Panc1 (cell line): ENCODE measurements at regions not wholly inside any gene's neighbourhood (a gene's known extent, or its start where the extent isn't known, plus 50 kb on each side); places are given as distances from the start of the nearest gene placed in this dataset.

ENCODE experiments used
- ATAC-seq: fragments of 200-7000 bp; cut with Tn5 transposase; 2 replicates; pipeline ENCODE4 v1.9.1; 2020; ENCODE audit warnings: mild to moderate bottlenecking, moderate library complexity
- BruUV-seq: library from RNA; stranded (reverse); fragments of 400-500 nt; replicated peaks from 2 replicates; lab custom pipeline; 2021; lab: Mats Ljungman, UMichigan
- CTCF ChIA-PET: fragments of 300-600 bp; sonication (Branson Sonifier 250); formaldehyde crosslinking; loops from one replicate; lab custom pipeline; 2022; ENCODE audit warnings: antibody characterized with exemption; lab: Charles Lee
- POLR2A ChIA-PET: fragments of 300-600 bp; sonication (Branson Sonifier 250); formaldehyde crosslinking; loops from one replicate; lab custom pipeline; 2022; ENCODE audit warnings: antibody characterized with exemption; lab: Charles Lee
- DNase-seq: peaks from one replicate; pipeline ENCODE4 v3.0.0-alpha.2; 2010; ENCODE audit warnings: low read depth, low spot score
- H3K27ac ChIP-seq: 2 replicates; pipeline ENCODE4 v1.5.1; 2011; ENCODE audit warnings: mild to moderate bottlenecking, low read length, inconsistent platforms
- H3K27me3 ChIP-seq: fragments of 200-500 bp; sonication (Bioruptor generic); 2 replicates; pipeline ENCODE4 v1.6.0; 2014; ENCODE audit warnings: low read length, inconsistent platforms; ENCODE audit not compliant: control insufficient read depth, insufficient read depth
- H3K36me3 ChIP-seq: fragments of 200-500 bp; sonication (Bioruptor generic); 2 replicates; pipeline ENCODE4 v1.5.1; 2014; ENCODE audit warnings: inconsistent platforms, mild to moderate bottlenecking, low read length, moderate library complexity; ENCODE audit not compliant: control insufficient read depth, insufficient read depth
- H3K4me1 ChIP-seq: 2 replicates; pipeline ENCODE4 v1.5.1; 2011; ENCODE audit warnings: inconsistent platforms, mild to moderate bottlenecking, low read length, moderate library complexity; ENCODE audit not compliant: control insufficient read depth, insufficient read depth
- H3K4me3 ChIP-seq, 2 experiments: 2 replicates each; pipeline ENCODE4 v1.5.1; 2011 to 2012; ENCODE audit warnings: low read depth in 2 of 2, low read length in 2 of 2, mild to moderate bottlenecking in 2 of 2, inconsistent platforms in 1 of 2, moderate library complexity in 1 of 2
- H3K9me3 ChIP-seq: fragments of 200-500 bp; sonication (Bioruptor generic); 2 replicates; pipeline ENCODE4 v1.5.1; 2014; ENCODE audit warnings: low read depth, mild to moderate bottlenecking, inconsistent platforms, low read length, moderate library complexity; ENCODE audit not compliant: control insufficient read depth, insufficient read depth
- CTCF ChIP-seq: fragments of 450-650 bp; IDR thresholded peaks from 2 replicates; pipeline ENCODE4 v1.5.1; 2017; ENCODE audit warnings: mild to moderate bottlenecking
- POLR2AphosphoS5 ChIP-seq: IDR thresholded peaks from 2 replicates; pipeline ENCODE4 v1.6.1; 2012; ENCODE audit warnings: mild to moderate bottlenecking, low read depth, low read length, moderate library complexity
- REST ChIP-seq, 2 experiments: IDR thresholded peaks; 2 replicates each; pipeline ENCODE4 v1.6.1; 2011 to 2012; ENCODE audit warnings: low read depth in 2 of 2, control low read depth in 1 of 2, low read length in 1 of 2, mild to moderate bottlenecking in 1 of 2, moderate library complexity in 1 of 2; ENCODE audit not compliant: insufficient read depth in 1 of 2
- SIN3A ChIP-seq: IDR thresholded peaks from 2 replicates; pipeline ENCODE4 v1.6.1; 2012; ENCODE audit warnings: low read depth, mild to moderate bottlenecking, low read length, moderate library complexity, borderline replicate concordance; ENCODE audit not compliant: insufficient read depth
- TCF7L2 ChIP-seq: IDR thresholded peaks from 2 replicates; pipeline ENCODE4 v1.6.1; 2011; ENCODE audit warnings: mild to moderate bottlenecking, low read depth, low read length, inconsistent platforms
- in situ Hi-C: cut with HindIII; loops from 2 replicates; pipeline ENCODE4 v1.10.0; 2016; ENCODE audit warnings: low sequenced_read_pairs, low pct_unique_long_range_greater_than_20kb
- intact Hi-C: fragments of 100-400 bp; cut with micrococcal nuclease; formaldehyde crosslinking; loops from one replicate; pipeline ENCODE4 v1.10.0; 2022; ENCODE audit not compliant: unreplicated experiment

GRCh38 chr2:125584732-125585131 lies 1071.2 kb upstream of the GYPC start:
- no peak for DNase-seq
- ATAC-seq, result no peak
- Histone ChIP-seq H3K4me1 (no peaks in the 10 kb centered on the region), H3K9me3 (no peaks in the 10 kb centered on the region), H3K27me3 (no peaks in the 10 kb centered on the region), H3K27ac (no peak overlapping the region), H3K36me3 (no peaks in the 10 kb centered on the region), H3K4me3 (no peak overlapping the region)
- POLR2A ChIA-PET, result no interaction called here
- TF ChIP-seq CTCF (no peak), SIN3A (no peak), POLR2AphosphoS5 (no peak), REST (IDR thresholded peaks at IDR 0.05; ENCODE audit: insufficient read depth in 1 of 2, low read depth in 2 of 2, low read length in 1 of 2) (no peak), TCF7L2 (no peak)
- in situ Hi-C loops (no loop called here), intact Hi-C loops (no loop called here)
- CTCF ChIA-PET, result no interaction called here
- BruUV-seq, result no TSS peak

GRCh38 chr2:125588780-125589179 lies 1067.2 kb upstream of the GYPC start:
- Histone ChIP-seq H3K27ac (no peak overlapping the region), H3K27me3 (no peaks in the 10 kb centered on the region), H3K9me3 (no peaks in the 10 kb centered on the region), H3K36me3 (no peaks in the 10 kb centered on the region), H3K4me1 (no peaks in the 10 kb centered on the region), H3K4me3 (no peak overlapping the region)
- no peak for TF ChIP-seq CTCF
- TF ChIP-seq SIN3A, result no peak
- TF ChIP-seq TCF7L2, result no peak
- no peak for TF ChIP-seq POLR2AphosphoS5
- no peak for TF ChIP-seq REST (IDR thresholded peaks at IDR 0.05; ENCODE audit: insufficient read depth in 1 of 2, low read depth in 2 of 2, low read length in 1 of 2)
- intact Hi-C loops (no loop called here), in situ Hi-C loops (no loop called here)
- ChIA-PET POLR2A (no interaction called here), CTCF (no interaction called here)
- no TSS peak for BruUV-seq
- no peak for ATAC-seq
- no peak for DNase-seq
